ENCODE measurements at regions not wholly inside any gene's neighbourhood (a gene's known extent, or its start where the extent isn't known, plus 50 kb on each side); places are given as distances from the start of the nearest gene placed in this dataset.

- DNase-seq (ENCODE audit: low read depth, low spot score) = no peak
- Histone ChIP-seq H3K36me3 (ENCODE audit: control insufficient read depth in 2 of 2, extremely low read depth in 1 of 2, insufficient read depth in 2 of 2, low read length in 2 of 2) (no peaks in the 10 kb centered on the region), H3K4me1 (ENCODE audit: control insufficient read depth, extremely low read depth, insufficient read depth, low read length) (no peaks in the 10 kb centered on the region), H3K9me3 (ENCODE audit: control insufficient read depth, low read depth, low read length) (no peaks in the 10 kb centered on the region), H3K4me3 (ENCODE audit: control insufficient read depth in 2 of 3, extremely low read depth in 1 of 3, insufficient read depth in 2 of 3, low read depth in 1 of 3, low read length in 3 of 3) (no peak overlapping the region), H3K4me2 (ENCODE audit: control insufficient read depth, extremely low read depth, insufficient read depth, low read depth, low read length) (no peak overlapping the region), H4K20me1 (ENCODE audit: control insufficient read depth, extremely low read depth, insufficient read depth, low read length) (no peaks in the 10 kb centered on the region), H3K79me2 (ENCODE audit: control insufficient read depth, insufficient read depth, low read length) (no peaks in the 10 kb centered on the region), H3K27me3 (ENCODE audit: control insufficient read depth, extremely low read depth, insufficient read depth, low read length) (no peaks in the 10 kb centered on the region), H3K9ac (ENCODE audit: control insufficient read depth, extremely low read depth, insufficient read depth, low read length) (no peak overlapping the region), H3K9me1 (ENCODE audit: control insufficient read depth, extremely low read depth, insufficient read depth, low read length) (no peaks in the 10 kb centered on the region), H3K27ac (ENCODE audit: control insufficient read depth, insufficient read depth, low read length) (no peak overlapping the region), H2AFZ (ENCODE audit: control insufficient read depth, low read length) (no peak overlapping the region)
- dilution Hi-C loops (cut with MboI; ENCODE audit: extremely low pct_ligation_motif_present, low sequenced_read_pairs) = no loop called here
- TF ChIP-seq CTCF (optimal IDR thresholded peaks at IDR 0.05 in 1 of 3, IDR thresholded peaks at IDR 0.05 in 1 of 3, conservative IDR thresholded peaks at IDR 0.05 in 1 of 3; ENCODE audit: extremely low read depth in 1 of 3, insufficient read depth in 2 of 3, low read length in 3 of 3) = no peak
- TF ChIP-seq EZH2 (IDR thresholded peaks at IDR 0.05; ENCODE audit: low read length) = no peak
- FAIRE-seq = no peak
These were observed 667.4 kb downstream of the ROBO2 start for GRCh38 chr3:77707281-77707680.

- Histone ChIP-seq H3K79me2 (ENCODE audit: control insufficient read depth, insufficient read depth, low read length) (no peaks in the 10 kb centered on the region), H3K36me3 (ENCODE audit: control insufficient read depth in 2 of 2, extremely low read depth in 1 of 2, insufficient read depth in 2 of 2, low read length in 2 of 2) (no peaks in the 10 kb centered on the region), H4K20me1 (ENCODE audit: control insufficient read depth, extremely low read depth, insufficient read depth, low read length) (no peaks in the 10 kb centered on the region), H3K9me3 (ENCODE audit: control insufficient read depth, low read depth, low read length) (no peaks in the 10 kb centered on the region), H2AFZ (ENCODE audit: control insufficient read depth, low read length) (no peak overlapping the region), H3K9me1 (ENCODE audit: control insufficient read depth, extremely low read depth, insufficient read depth, low read length) (no peaks in the 10 kb centered on the region), H3K4me2 (ENCODE audit: control insufficient read depth, extremely low read depth, insufficient read depth, low read depth, low read length) (no peak overlapping the region), H3K4me3 (ENCODE audit: control insufficient read depth in 2 of 3, extremely low read depth in 1 of 3, insufficient read depth in 2 of 3, low read depth in 1 of 3, low read length in 3 of 3) (no peak overlapping the region), H3K27me3 (ENCODE audit: control insufficient read depth, extremely low read depth, insufficient read depth, low read length) (no peaks in the 10 kb centered on the region), H3K27ac (ENCODE audit: control insufficient read depth, insufficient read depth, low read length) (no peak overlapping the region), H3K4me1 (ENCODE audit: control insufficient read depth, extremely low read depth, insufficient read depth, low read length) (no peaks in the 10 kb centered on the region), H3K9ac (ENCODE audit: control insufficient read depth, extremely low read depth, insufficient read depth, low read length) (no peak overlapping the region)
- TF ChIP-seq CTCF (optimal IDR thresholded peaks at IDR 0.05 in 1 of 3, IDR thresholded peaks at IDR 0.05 in 1 of 3, conservative IDR thresholded peaks at IDR 0.05 in 1 of 3; ENCODE audit: extremely low read depth in 1 of 3, insufficient read depth in 2 of 3, low read length in 3 of 3) (no peak), EZH2 (IDR thresholded peaks at IDR 0.05; ENCODE audit: low read length) (no peak)
- dilution Hi-C loops (cut with MboI; ENCODE audit: extremely low pct_ligation_motif_present, low sequenced_read_pairs) = no loop called here
- DNase-seq (ENCODE audit: low read depth, low spot score) = no peak
- no peak for FAIRE-seq
These were observed 669.3 kb downstream of the ROBO2 start for GRCh38 chr3:77709155-77709554.

Data from keratinocyte (primary cell).